Liver (tissue), 8 donors: ENCODE measurements at regions not wholly inside any gene's neighbourhood (a gene's known extent, or its start where the extent isn't known, plus 50 kb on each side); places are given as distances from the start of the nearest gene placed in this dataset.

Experiments
- DNase-seq: peaks from one replicate; pipeline ENCODE4 v3.0.0-alpha.2; 2017; ENCODE audit warnings: low spot score
- H3K27ac ChIP-seq, 2 donors: one replicate each; pipeline ENCODE4 v1.7.0; 2013; ENCODE audit warnings: inconsistent platforms in 2 of 2, low read length in 2 of 2, control low read depth in 1 of 2, low read depth in 1 of 2, mild to moderate bottlenecking in 1 of 2
- H3K27me3 ChIP-seq, 4 donors: one replicate each; pipeline versions ENCODE4 v1.6.1 to v1.7.0; 2013; ENCODE audit warnings: low read length in 3 of 4, inconsistent platforms in 1 of 4, mild to moderate bottlenecking in 1 of 4, moderate library complexity in 1 of 4; ENCODE audit not compliant: control insufficient read depth in 4 of 4, insufficient read depth in 4 of 4
- H3K36me3 ChIP-seq, 4 donors: one replicate each; pipeline versions ENCODE4 v1.6.1 to v1.7.0; 2013; ENCODE audit warnings: low read length in 3 of 4, mild to moderate bottlenecking in 3 of 4, low read depth in 1 of 4, moderate library complexity in 1 of 4; ENCODE audit not compliant: control insufficient read depth in 4 of 4, insufficient read depth in 3 of 4
- H3K4me1 ChIP-seq, 4 donors: one replicate each; pipeline versions ENCODE4 v1.6.1 to v1.7.0; 2013; ENCODE audit warnings: low read length in 3 of 4, mild to moderate bottlenecking in 3 of 4, moderate library complexity in 1 of 4; ENCODE audit not compliant: control insufficient read depth in 4 of 4, insufficient read depth in 4 of 4
- H3K4me3 ChIP-seq, 3 donors: one replicate each; pipeline versions ENCODE4 v1.6.1 to v1.7.0; 2013; ENCODE audit warnings: low read length in 3 of 3, control low read depth in 1 of 3, low read depth in 1 of 3, mild to moderate bottlenecking in 1 of 3
- H3K9ac ChIP-seq, 2 donors: one replicate each; pipeline ENCODE4 v1.7.0; 2013; ENCODE audit warnings: low read length in 2 of 2, mild to moderate bottlenecking in 2 of 2, moderate library complexity in 2 of 2, control low read depth in 1 of 2, low read depth in 1 of 2
- H3K9me3 ChIP-seq, 4 donors: one replicate each; pipeline versions ENCODE4 v1.6.1 to v1.7.0; 2013; ENCODE audit warnings: low read length in 3 of 4; ENCODE audit not compliant: control insufficient read depth in 4 of 4
- EGR1 ChIP-seq, 2 donors: IDR thresholded peaks; 2 replicates each; pipeline ENCODE4 v1.6.1; 2016 to 2018; ENCODE audit warnings: antibody characterized with exemption in 2 of 2, low read depth in 2 of 2
- FOXA1 ChIP-seq: IDR thresholded peaks from 2 replicates; pipeline ENCODE4 v1.6.1; 2016; ENCODE audit warnings: antibody characterized with exemption
- FOXA2 ChIP-seq: IDR thresholded peaks from 2 replicates; pipeline ENCODE4 v1.6.1; 2016; ENCODE audit warnings: antibody characterized with exemption
- GABPA ChIP-seq, 2 donors: IDR thresholded peaks in 1 of 2; conservative IDR thresholded peaks in 1 of 2; 2 replicates each; pipeline ENCODE4 v1.6.1; 2016; ENCODE audit warnings: antibody characterized with exemption in 2 of 2, mild to moderate bottlenecking in 1 of 2, moderate library complexity in 1 of 2
- HNF4A ChIP-seq, 2 donors: conservative IDR thresholded peaks; 2 replicates each; pipeline ENCODE4 v1.6.1; 2016; ENCODE audit warnings: antibody characterized with exemption in 2 of 2, mild to moderate bottlenecking in 2 of 2
- HNF4G ChIP-seq: IDR thresholded peaks from 2 replicates; pipeline ENCODE4 v1.6.1; 2016; ENCODE audit warnings: antibody characterized with exemption
- JUND ChIP-seq, 2 donors: IDR thresholded peaks; 2 replicates each; pipeline ENCODE4 v1.6.1; 2016; ENCODE audit warnings: antibody characterized with exemption in 2 of 2
- NR2F2 ChIP-seq: IDR thresholded peaks from 2 replicates; pipeline ENCODE4 v1.6.1; 2016; ENCODE audit warnings: antibody characterized with exemption
- RAD21 ChIP-seq, 2 donors: IDR thresholded peaks; 2 replicates each; pipeline ENCODE4 v1.6.1; 2016; ENCODE audit warnings: antibody characterized with exemption in 2 of 2, mild to moderate bottlenecking in 2 of 2
- RXRA ChIP-seq, 2 donors: IDR thresholded peaks; 2 replicates each; pipeline ENCODE4 v1.6.1; 2017 to 2018; ENCODE audit warnings: antibody characterized with exemption in 2 of 2, mild to moderate bottlenecking in 1 of 2
- SP1 ChIP-seq: IDR thresholded peaks from 2 replicates; pipeline ENCODE4 v1.6.1; 2018; ENCODE audit warnings: antibody characterized with exemption, mild to moderate bottlenecking
- TAF1 ChIP-seq: conservative IDR thresholded peaks from 2 replicates; pipeline ENCODE4 v1.6.1; 2016; ENCODE audit warnings: antibody characterized with exemption, mild to moderate bottlenecking
- YY1 ChIP-seq: IDR thresholded peaks from 2 replicates; pipeline ENCODE4 v1.6.1; 2016; ENCODE audit warnings: antibody characterized with exemption, mild to moderate bottlenecking
- WGBS: extraction: QIAGEN DNeasy Blood & Tissue Kit; methylation state at CpG from one replicate; pipeline ENCODE4 v1.1.7; 2013; 5-methylcytosine and 5-hydroxymethylcytosine counted together
- TF ChIP-seq, protein P1 (sequence below): IDR thresholded peaks from 2 replicates; pipeline ENCODE4 v1.6.1; 2016; ENCODE audit warnings: antibody characterized with exemption
- TF ChIP-seq, protein P2 (sequence below): IDR thresholded peaks from 2 replicates; pipeline ENCODE4 v1.6.1; 2016; ENCODE audit warnings: antibody characterized with exemption
- TF ChIP-seq, protein P3 (sequence below): IDR thresholded peaks from 2 replicates; pipeline ENCODE4 v1.6.1; 2016; ENCODE audit warnings: antibody characterized with exemption
- TF ChIP-seq, protein P4 (sequence below): IDR thresholded peaks from 2 replicates; pipeline ENCODE4 v1.6.1; 2016; ENCODE audit warnings: antibody characterized with exemption, mild to moderate bottlenecking
- TF ChIP-seq, protein P5 (sequence below): fragments of 150-350 bp; IDR thresholded peaks from 2 replicates; pipeline ENCODE4 v1.5.1; 2017; ENCODE audit warnings: improper control_type of control experiment, low read depth, low read length; ENCODE audit not compliant: missing input control
- donor health status: healthy.
- donor health status: healthy.
- donor health status: healthy.
- donor health status: healthy.
- donor health status: healthy.

DNA sequence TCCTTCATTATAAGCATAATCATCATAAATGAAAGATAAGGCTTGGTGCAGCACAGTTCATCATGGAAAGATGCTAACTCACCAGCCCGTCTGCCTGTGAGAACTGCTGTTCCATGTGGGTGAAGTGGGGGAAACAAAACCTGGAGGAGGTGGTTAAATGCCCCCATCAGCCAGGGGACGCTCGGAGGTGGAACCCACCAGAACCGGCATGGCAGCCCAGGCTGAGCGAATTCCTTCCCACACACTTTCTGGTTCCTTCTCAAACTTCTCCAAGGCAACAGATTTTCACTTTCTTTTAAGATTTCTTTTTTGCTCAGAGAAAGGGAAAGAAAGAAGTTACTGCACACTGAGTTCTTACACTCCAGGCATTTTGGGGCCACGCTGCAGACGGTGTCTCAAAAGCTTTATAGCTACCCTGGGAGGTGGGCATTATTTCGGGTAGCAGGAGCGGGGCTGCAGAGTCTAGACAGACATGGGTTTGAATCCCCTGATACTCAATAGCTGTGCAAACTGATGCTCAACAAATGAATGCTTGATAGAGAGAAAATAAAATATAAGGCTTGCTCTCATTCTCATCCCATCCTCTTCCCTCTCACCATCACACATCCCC is 190.7 kb downstream of the BCL11B start:
- Histone ChIP-seq H3K4me3 (no peak overlapping the region), H3K36me3 (no peaks in the 10 kb centered on the region), H3K27ac (no peak overlapping the region), H3K27me3 (peaks cover 0 to 5% (median 0%) of the 10 kb centered on the region in 4 donors), H3K4me1 (no peaks in the 10 kb centered on the region), H3K9me3 (peaks cover 2 to 7% (median 3%) of the 10 kb centered on the region in 4 donors), H3K9ac (no peak overlapping the region)
- WGBS, result 83% methylated on average over 9 of the region's 9 CpGs
- no peak for TF ChIP-seq HNF4A (conservative IDR thresholded peaks at IDR 0.05)
- no peak for TF ChIP-seq RAD21 (IDR thresholded peaks at IDR 0.05)
- TF ChIP-seq YY1, result no peak
- TF ChIP-seq, protein P1, sequence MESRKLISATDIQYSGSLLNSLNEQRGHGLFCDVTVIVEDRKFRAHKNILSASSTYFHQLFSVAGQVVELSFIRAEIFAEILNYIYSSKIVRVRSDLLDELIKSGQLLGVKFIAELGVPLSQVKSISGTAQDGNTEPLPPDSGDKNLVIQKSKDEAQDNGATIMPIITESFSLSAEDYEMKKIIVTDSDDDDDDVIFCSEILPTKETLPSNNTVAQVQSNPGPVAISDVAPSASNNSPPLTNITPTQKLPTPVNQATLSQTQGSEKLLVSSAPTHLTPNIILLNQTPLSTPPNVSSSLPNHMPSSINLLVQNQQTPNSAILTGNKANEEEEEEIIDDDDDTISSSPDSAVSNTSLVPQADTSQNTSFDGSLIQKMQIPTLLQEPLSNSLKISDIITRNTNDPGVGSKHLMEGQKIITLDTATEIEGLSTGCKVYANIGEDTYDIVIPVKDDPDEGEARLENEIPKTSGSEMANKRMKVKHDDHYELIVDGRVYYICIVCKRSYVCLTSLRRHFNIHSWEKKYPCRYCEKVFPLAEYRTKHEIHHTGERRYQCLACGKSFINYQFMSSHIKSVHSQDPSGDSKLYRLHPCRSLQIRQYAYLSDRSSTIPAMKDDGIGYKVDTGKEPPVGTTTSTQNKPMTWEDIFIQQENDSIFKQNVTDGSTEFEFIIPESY, result no peak
- TF ChIP-seq RXRA (IDR thresholded peaks at IDR 0.05), result no peak
- TF ChIP-seq, protein P2, sequence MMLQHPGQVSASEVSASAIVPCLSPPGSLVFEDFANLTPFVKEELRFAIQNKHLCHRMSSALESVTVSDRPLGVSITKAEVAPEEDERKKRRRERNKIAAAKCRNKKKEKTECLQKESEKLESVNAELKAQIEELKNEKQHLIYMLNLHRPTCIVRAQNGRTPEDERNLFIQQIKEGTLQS, result no peak
- TF ChIP-seq EGR1 (IDR thresholded peaks at IDR 0.05; ENCODE audit: low read depth in 2 of 2), result no peak
- TF ChIP-seq, protein P3, sequence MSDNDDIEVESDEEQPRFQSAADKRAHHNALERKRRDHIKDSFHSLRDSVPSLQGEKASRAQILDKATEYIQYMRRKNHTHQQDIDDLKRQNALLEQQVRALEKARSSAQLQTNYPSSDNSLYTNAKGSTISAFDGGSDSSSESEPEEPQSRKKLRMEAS, result no peak
- TF ChIP-seq JUND (IDR thresholded peaks at IDR 0.05), result no peak
- no peak for TF ChIP-seq SP1
- TF ChIP-seq HNF4G, result no peak
- no peak for TF ChIP-seq FOXA2
- no peak for TF ChIP-seq NR2F2
- no peak for TF ChIP-seq GABPA (IDR thresholded peaks at IDR 0.05 in 1 of 2, conservative IDR thresholded peaks at IDR 0.05 in 1 of 2)
- no peak for TF ChIP-seq FOXA1
- no peak for DNase-seq

DNA sequence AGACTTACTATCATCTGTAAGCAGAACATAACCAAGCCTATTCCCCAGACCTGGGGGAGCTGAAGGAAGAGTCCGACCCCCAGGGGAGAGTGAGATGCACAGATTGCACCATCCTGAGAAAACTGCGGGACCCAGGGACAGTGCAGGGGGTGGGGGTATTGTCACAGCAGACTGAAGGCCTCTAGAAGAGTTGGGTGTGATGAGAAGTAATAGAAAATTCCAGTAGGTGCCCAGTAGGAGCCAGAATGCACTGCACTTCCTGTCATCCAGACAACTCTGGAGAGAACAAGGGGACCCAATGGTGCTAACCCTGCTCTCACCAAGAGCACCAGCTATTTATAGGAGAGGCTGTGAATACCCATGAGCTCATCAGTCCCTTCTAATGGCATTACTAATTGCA is 190.1 kb downstream of the BCL11B start:
- peaks cover 0 to 5% (median 0%) of the 10 kb centered on the region in 4 donors for H3K27me3 ChIP-seq
- DNase-seq, result no peak
- WGBS, result 72% methylated on average over 2 of the region's 2 CpGs
- H3K4me3 ChIP-seq, result no peak overlapping the region
- no peaks in the 10 kb centered on the region for H3K36me3 ChIP-seq
- no peaks in the 10 kb centered on the region for H3K4me1 ChIP-seq
- H3K9ac ChIP-seq, result no peak overlapping the region
- peaks cover 2 to 7% (median 3%) of the 10 kb centered on the region in 4 donors for H3K9me3 ChIP-seq
- TF ChIP-seq, protein P4, sequence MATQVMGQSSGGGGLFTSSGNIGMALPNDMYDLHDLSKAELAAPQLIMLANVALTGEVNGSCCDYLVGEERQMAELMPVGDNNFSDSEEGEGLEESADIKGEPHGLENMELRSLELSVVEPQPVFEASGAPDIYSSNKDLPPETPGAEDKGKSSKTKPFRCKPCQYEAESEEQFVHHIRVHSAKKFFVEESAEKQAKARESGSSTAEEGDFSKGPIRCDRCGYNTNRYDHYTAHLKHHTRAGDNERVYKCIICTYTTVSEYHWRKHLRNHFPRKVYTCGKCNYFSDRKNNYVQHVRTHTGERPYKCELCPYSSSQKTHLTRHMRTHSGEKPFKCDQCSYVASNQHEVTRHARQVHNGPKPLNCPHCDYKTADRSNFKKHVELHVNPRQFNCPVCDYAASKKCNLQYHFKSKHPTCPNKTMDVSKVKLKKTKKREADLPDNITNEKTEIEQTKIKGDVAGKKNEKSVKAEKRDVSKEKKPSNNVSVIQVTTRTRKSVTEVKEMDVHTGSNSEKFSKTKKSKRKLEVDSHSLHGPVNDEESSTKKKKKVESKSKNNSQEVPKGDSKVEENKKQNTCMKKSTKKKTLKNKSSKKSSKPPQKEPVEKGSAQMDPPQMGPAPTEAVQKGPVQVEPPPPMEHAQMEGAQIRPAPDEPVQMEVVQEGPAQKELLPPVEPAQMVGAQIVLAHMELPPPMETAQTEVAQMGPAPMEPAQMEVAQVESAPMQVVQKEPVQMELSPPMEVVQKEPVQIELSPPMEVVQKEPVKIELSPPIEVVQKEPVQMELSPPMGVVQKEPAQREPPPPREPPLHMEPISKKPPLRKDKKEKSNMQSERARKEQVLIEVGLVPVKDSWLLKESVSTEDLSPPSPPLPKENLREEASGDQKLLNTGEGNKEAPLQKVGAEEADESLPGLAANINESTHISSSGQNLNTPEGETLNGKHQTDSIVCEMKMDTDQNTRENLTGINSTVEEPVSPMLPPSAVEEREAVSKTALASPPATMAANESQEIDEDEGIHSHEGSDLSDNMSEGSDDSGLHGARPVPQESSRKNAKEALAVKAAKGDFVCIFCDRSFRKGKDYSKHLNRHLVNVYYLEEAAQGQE, result no peak
- no peak for TF ChIP-seq NR2F2
- TF ChIP-seq, protein P5, sequence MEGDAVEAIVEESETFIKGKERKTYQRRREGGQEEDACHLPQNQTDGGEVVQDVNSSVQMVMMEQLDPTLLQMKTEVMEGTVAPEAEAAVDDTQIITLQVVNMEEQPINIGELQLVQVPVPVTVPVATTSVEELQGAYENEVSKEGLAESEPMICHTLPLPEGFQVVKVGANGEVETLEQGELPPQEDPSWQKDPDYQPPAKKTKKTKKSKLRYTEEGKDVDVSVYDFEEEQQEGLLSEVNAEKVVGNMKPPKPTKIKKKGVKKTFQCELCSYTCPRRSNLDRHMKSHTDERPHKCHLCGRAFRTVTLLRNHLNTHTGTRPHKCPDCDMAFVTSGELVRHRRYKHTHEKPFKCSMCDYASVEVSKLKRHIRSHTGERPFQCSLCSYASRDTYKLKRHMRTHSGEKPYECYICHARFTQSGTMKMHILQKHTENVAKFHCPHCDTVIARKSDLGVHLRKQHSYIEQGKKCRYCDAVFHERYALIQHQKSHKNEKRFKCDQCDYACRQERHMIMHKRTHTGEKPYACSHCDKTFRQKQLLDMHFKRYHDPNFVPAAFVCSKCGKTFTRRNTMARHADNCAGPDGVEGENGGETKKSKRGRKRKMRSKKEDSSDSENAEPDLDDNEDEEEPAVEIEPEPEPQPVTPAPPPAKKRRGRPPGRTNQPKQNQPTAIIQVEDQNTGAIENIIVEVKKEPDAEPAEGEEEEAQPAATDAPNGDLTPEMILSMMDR, result no peak
- TF ChIP-seq YY1, result no peak
- no peak for TF ChIP-seq HNF4A (conservative IDR thresholded peaks at IDR 0.05)
- TF ChIP-seq TAF1, result no peak
- no peak for TF ChIP-seq EGR1 (IDR thresholded peaks at IDR 0.05; ENCODE audit: low read depth in 2 of 2)
- no peak for TF ChIP-seq FOXA1
- no peak for TF ChIP-seq SP1
- TF ChIP-seq, protein P2, result no peak
- TF ChIP-seq, protein P3, result no peak
- no peak for TF ChIP-seq JUND (IDR thresholded peaks at IDR 0.05)
- TF ChIP-seq, protein P1, result no peak
- TF ChIP-seq FOXA2, result no peak
- no peak for TF ChIP-seq RXRA (IDR thresholded peaks at IDR 0.05)
- no peak overlapping the region for H3K27ac ChIP-seq
